ENCODE measurements at regions not wholly inside any gene's neighbourhood (a gene's known extent, or its start where the extent isn't known, plus 50 kb on each side); places are given as distances from the start of the nearest gene placed in this dataset.

DNA sequence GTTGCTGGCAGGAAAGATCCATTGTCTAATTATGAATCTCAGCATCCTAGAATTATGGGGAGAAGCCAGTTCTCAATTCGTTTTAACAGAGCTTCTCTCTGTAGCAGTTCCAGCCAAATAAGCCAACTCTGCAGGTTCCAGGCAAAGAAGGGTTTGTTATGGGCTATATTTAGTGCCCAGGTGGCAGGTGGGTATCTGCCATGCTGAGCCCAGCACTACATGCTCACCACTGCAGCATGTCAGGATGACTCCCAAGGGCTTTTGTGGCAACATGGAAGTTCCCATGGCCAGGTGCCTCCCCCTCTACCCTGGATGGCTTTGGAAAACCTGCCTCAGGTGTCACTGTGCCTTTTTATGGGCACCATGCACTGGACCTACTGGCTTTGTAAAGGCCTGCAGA is 74.5 kb upstream of the KCNK12 start:
- no peaks in the 10 kb centered on the region for H3K4me1 ChIP-seq (ENCODE audit: insufficient read depth)
- H3K27me3 ChIP-seq = no peaks in the 10 kb centered on the region
- H3K36me3 ChIP-seq = no peaks in the 10 kb centered on the region
- no peaks in the 10 kb centered on the region for H3K9me3 ChIP-seq
- WGBS, 3 donors = 45 to 79% (median 69%) methylated on average over 1 of the region's 1 CpG
- TF ChIP-seq POLR2A (IDR thresholded peaks at IDR 0.05) (no peak), EP300 (IDR thresholded peaks at IDR 0.05) (no peak)
- TF ChIP-seq, protein P1, sequence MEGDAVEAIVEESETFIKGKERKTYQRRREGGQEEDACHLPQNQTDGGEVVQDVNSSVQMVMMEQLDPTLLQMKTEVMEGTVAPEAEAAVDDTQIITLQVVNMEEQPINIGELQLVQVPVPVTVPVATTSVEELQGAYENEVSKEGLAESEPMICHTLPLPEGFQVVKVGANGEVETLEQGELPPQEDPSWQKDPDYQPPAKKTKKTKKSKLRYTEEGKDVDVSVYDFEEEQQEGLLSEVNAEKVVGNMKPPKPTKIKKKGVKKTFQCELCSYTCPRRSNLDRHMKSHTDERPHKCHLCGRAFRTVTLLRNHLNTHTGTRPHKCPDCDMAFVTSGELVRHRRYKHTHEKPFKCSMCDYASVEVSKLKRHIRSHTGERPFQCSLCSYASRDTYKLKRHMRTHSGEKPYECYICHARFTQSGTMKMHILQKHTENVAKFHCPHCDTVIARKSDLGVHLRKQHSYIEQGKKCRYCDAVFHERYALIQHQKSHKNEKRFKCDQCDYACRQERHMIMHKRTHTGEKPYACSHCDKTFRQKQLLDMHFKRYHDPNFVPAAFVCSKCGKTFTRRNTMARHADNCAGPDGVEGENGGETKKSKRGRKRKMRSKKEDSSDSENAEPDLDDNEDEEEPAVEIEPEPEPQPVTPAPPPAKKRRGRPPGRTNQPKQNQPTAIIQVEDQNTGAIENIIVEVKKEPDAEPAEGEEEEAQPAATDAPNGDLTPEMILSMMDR (IDR thresholded peaks at IDR 0.05) = no peak
- no peak for DNase-seq
- no peak overlapping the region for H3K4me3 ChIP-seq
- intact Hi-C loops (cut with DNase I) = no loop called here
- no peak overlapping the region for H3K27ac ChIP-seq

DNA sequence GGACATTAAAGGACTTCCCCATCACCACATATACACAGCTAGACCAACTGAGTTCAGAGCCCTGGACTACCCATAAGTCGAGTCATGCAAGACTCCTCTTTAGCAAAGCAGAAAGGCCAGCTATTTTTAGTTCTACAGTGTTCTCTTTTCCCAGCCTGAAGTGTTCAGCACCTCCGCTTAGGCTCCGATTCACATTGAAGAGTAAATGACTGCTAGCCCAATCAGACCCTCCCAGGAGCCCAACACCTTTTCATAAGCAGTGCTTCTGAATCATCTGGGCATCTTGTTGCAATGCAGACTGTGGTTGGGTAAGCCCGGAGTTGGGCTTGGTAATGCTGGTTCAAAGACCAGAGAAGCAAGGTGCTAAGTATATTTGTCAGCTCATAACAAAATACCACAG is 73.6 kb upstream of the KCNK12 start:
- H3K9me3 ChIP-seq = no peaks in the 10 kb centered on the region
- intact Hi-C loops (cut with DNase I) = no loop called here
- H3K27ac ChIP-seq = no peak overlapping the region
- DNase-seq = no peak
- H3K27me3 ChIP-seq = no peaks in the 10 kb centered on the region
- no peaks in the 10 kb centered on the region for H3K4me1 ChIP-seq (ENCODE audit: insufficient read depth)
- H3K36me3 ChIP-seq = no peaks in the 10 kb centered on the region
- WGBS, 3 donors = 85 to 92% (median 88%) methylated on average over 4 of the region's 4 CpGs
- TF ChIP-seq EP300 (IDR thresholded peaks at IDR 0.05) = no peak
- TF ChIP-seq POLR2A (IDR thresholded peaks at IDR 0.05) = no peak
- TF ChIP-seq, protein P1 (IDR thresholded peaks at IDR 0.05) = no peak
- H3K4me3 ChIP-seq = no peak overlapping the region

DNA sequence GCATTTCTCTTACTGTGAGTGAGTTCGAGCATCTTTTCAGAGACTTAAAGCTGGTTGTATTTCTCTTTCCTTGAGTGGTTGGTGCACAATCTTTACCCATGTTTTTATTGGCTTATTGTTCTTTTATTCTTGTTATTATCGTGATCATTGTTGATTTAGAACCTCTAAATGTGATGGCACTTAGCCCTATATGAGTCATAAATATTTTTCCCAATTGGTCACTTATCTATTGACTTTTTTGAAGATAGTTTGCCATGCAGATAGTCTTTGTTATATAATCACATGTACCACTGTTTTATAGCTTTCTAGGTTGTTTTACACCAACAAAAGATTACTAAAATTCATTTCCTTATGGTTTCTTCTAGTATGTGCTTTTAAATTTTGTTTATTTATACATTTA is 70.6 kb upstream of the KCNK12 start:
- TF ChIP-seq POLR2A (IDR thresholded peaks at IDR 0.05) (no peak), EP300 (IDR thresholded peaks at IDR 0.05) (no peak)
- TF ChIP-seq, protein P1 (IDR thresholded peaks at IDR 0.05) = no peak
- intact Hi-C loops (cut with DNase I) = no loop called here
- no peak for DNase-seq
- Histone ChIP-seq H3K27me3 (no peaks in the 10 kb centered on the region), H3K36me3 (no peaks in the 10 kb centered on the region), H3K4me1 (ENCODE audit: insufficient read depth) (no peaks in the 10 kb centered on the region), H3K9me3 (no peaks in the 10 kb centered on the region), H3K27ac (no peak overlapping the region), H3K4me3 (no peak overlapping the region)
- WGBS, 3 donors = 31 to 52% (median 40%) methylated on average over 2 of the region's 2 CpGs

DNA sequence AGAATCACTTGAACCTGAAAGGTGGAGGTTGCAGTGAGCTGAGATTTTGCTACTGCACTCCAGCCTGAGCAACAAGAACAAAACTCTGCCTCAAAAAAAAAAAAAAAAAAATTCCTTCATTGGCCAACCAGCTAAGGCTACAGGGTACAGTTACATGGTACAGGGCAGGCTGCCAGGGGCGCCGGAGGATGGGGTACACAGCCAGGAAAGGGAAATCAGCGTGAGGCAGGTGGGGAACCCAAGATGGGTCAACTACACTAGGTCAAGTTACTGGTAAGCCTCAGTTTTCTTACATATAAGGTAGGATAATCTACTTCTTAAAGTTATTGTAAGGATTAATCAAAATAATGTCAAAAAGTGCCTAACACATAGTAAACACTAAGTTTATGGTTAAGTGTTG is 69.6 kb upstream of the KCNK12 start:
- no peak for DNase-seq
- intact Hi-C loops (cut with DNase I) = no loop called here
- Histone ChIP-seq H3K4me3 (no peak overlapping the region), H3K9me3 (no peaks in the 10 kb centered on the region), H3K36me3 (no peaks in the 10 kb centered on the region), H3K4me1 (ENCODE audit: insufficient read depth) (no peaks in the 10 kb centered on the region), H3K27me3 (no peaks in the 10 kb centered on the region), H3K27ac (no peak overlapping the region)
- 88 to 94% (median 93%) methylated on average over 3 of the region's 3 CpGs for WGBS, 3 donors
- TF ChIP-seq, protein P1 (IDR thresholded peaks at IDR 0.05) = no peak
- no peak for TF ChIP-seq POLR2A (IDR thresholded peaks at IDR 0.05)

DNA sequence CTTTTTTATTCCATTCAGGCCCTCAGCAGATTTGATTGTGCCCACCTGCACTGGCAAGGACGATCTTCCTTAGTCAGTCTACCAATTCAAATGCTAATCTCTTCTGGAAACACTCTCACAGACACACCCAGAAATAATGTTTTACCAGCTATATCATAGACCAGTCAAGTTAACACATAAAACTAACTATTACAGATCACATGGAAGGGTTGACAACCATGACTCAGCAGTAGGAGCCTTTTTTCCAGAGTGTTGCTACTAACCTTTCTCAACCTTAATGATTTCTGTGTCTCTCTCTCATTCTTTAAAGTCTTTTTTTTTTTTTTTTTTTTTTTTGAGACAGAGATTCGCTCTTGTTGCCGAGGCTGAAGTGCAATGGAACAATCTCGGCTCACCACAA is 68.7 kb upstream of the KCNK12 start:
- Histone ChIP-seq H3K27me3 (no peaks in the 10 kb centered on the region), H3K9me3 (no peaks in the 10 kb centered on the region), H3K4me3 (no peak overlapping the region), H3K27ac (no peak overlapping the region), H3K4me1 (ENCODE audit: insufficient read depth) (no peaks in the 10 kb centered on the region), H3K36me3 (no peaks in the 10 kb centered on the region)
- no peak for TF ChIP-seq POLR2A (IDR thresholded peaks at IDR 0.05)
- TF ChIP-seq, protein P1 (IDR thresholded peaks at IDR 0.05) = no peak
- no peak for TF ChIP-seq EP300 (IDR thresholded peaks at IDR 0.05)
- DNase-seq = no peak
- intact Hi-C loops (cut with DNase I) = no loop called here
- 86 to 91% (median 90%) methylated on average over 4 of the region's 4 CpGs for WGBS, 3 donors
